HCT116 (cell line): ENCODE measurements at regions not wholly inside any gene's neighbourhood (a gene's known extent, or its start where the extent isn't known, plus 50 kb on each side); places are given as distances from the start of the nearest gene placed in this dataset.

Source experiments
- CTCF ChIP-seq, 3 experiments: fragments of 200-600 bp in 1 of 3; sonication (generic) in 1 of 3; IDR thresholded peaks in 2 of 3; conservative IDR thresholded peaks in 1 of 3; 2 replicates each; pipeline ENCODE4 v1.5.1; 2012 to 2017; ENCODE audit warnings: low read depth in 2 of 3, low read length in 2 of 3, antibody characterized with exemption in 1 of 3, borderline replicate concordance in 1 of 3, control low read depth in 1 of 3, mild to moderate bottlenecking in 1 of 3, mixed read lengths in 1 of 3, mixed run types in 1 of 3, moderate library complexity in 1 of 3; ENCODE audit not compliant: insufficient read depth in 1 of 3
- EGR1 ChIP-seq: IDR thresholded peaks from 2 replicates; pipeline ENCODE4 v1.6.1; 2012; ENCODE audit warnings: low read depth
- EZH2 ChIP-seq: fragments of 200-600 bp; sonication (generic); IDR thresholded peaks from 2 replicates; pipeline ENCODE4 v1.6.1; 2017; ENCODE audit warnings: antibody characterized with exemption, mixed run types
- EZH2phosphoT487 ChIP-seq: fragments of 200-600 bp; IDR thresholded peaks from 2 replicates; pipeline ENCODE4 v1.6.1; 2018; ENCODE audit warnings: antibody characterized with exemption, borderline replicate concordance
- POLR2A ChIP-seq: IDR thresholded peaks from 2 replicates; pipeline ENCODE4 v1.7.0; 2011; ENCODE audit warnings: borderline replicate concordance; ENCODE audit not compliant: insufficient read depth, insufficient read length; ENCODE audit errors: extremely low read depth
- POLR2AphosphoS5 ChIP-seq: IDR thresholded peaks from 2 replicates; pipeline ENCODE4 v1.6.1; 2011; ENCODE audit warnings: mild to moderate bottlenecking, low read depth, low read length, moderate library complexity
- RAD21 ChIP-seq: IDR thresholded peaks from 2 replicates; pipeline ENCODE4 v1.6.1; 2012; ENCODE audit warnings: low read depth, mild to moderate bottlenecking
- REST ChIP-seq: IDR thresholded peaks from 2 replicates; pipeline ENCODE4 v1.6.1; 2012; ENCODE audit warnings: low read depth
- SP1 ChIP-seq: IDR thresholded peaks from 2 replicates; pipeline ENCODE4 v1.6.1; 2012; ENCODE audit warnings: low read depth
- SRF ChIP-seq: IDR thresholded peaks from 2 replicates; pipeline ENCODE4 v1.6.1; 2012; ENCODE audit warnings: low read depth
- YY1 ChIP-seq: IDR thresholded peaks from 2 replicates; pipeline ENCODE4 v1.6.1; 2011; ENCODE audit warnings: low read length, low read depth, moderate library complexity, mild to moderate bottlenecking; ENCODE audit not compliant: insufficient replicate concordance; ENCODE audit errors: extremely low read depth
- ZBTB33 ChIP-seq: IDR thresholded peaks from 2 replicates; pipeline ENCODE4 v1.6.1; 2011; ENCODE audit warnings: mild to moderate bottlenecking, low read length, moderate library complexity; ENCODE audit not compliant: insufficient replicate concordance; ENCODE audit errors: extremely low read depth
- ZFX ChIP-seq: fragments of 450-650 bp; IDR thresholded peaks from 2 replicates; pipeline ENCODE4 v1.6.1; 2017

- TF ChIP-seq POLR2A, result no peak
- TF ChIP-seq YY1, result no peak
- no peak for TF ChIP-seq POLR2AphosphoS5
- no peak for TF ChIP-seq CTCF (IDR thresholded peaks at IDR 0.05 in 2 of 3, conservative IDR thresholded peaks at IDR 0.05 in 1 of 3; ENCODE audit: borderline replicate concordance in 1 of 3, insufficient read depth in 1 of 3, low read depth in 2 of 3, low read length in 2 of 3)
- TF ChIP-seq EZH2, result no peak
- TF ChIP-seq REST, result no peak
- no peak for TF ChIP-seq SRF
- no peak for TF ChIP-seq RAD21
- no peak for TF ChIP-seq ZFX
- no peak for TF ChIP-seq ZBTB33
- no peak for TF ChIP-seq EGR1
- TF ChIP-seq SP1, result no peak
- TF ChIP-seq EZH2phosphoT487, result no peak
Observed at GRCh38 chr20:23138682-23139081, 52.6 kb upstream of the CD93 start.
